Hematopoietic multipotent progenitor cell treated with erythropoietin and hydrocortisone succinate and interleukin-3 and kit ligand, for 4 days (in vitro differentiated cells): ENCODE measurements at regions not wholly inside any gene's neighbourhood (a gene's known extent, or its start where the extent isn't known, plus 50 kb on each side); places are given as distances from the start of the nearest gene placed in this dataset.

Source experiments
- DNase-seq: peaks from one replicate; pipeline ENCODE4 v3.0.0-alpha.2; 2015

DNA sequence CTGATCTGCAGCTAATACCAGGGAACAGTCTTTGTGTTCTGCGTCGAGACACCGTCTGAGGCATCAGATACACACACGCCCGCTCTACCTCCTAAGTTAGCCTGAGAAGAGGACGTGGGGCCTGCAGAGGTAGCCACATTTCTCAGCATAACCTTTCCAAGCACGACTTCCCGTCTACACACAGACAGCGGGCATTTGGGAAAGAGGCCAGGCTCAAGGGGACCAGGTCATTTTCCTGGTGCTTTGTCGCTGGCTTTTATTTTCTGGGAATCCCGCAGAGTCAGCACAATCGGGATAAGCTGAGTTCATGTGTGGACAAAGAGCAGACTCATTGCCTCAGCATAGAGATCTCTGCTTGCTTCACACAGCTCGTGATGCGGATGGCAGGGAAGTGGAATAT lies 72.5 kb upstream of the SMYD2 start:
- no peak for DNase-seq

DNA sequence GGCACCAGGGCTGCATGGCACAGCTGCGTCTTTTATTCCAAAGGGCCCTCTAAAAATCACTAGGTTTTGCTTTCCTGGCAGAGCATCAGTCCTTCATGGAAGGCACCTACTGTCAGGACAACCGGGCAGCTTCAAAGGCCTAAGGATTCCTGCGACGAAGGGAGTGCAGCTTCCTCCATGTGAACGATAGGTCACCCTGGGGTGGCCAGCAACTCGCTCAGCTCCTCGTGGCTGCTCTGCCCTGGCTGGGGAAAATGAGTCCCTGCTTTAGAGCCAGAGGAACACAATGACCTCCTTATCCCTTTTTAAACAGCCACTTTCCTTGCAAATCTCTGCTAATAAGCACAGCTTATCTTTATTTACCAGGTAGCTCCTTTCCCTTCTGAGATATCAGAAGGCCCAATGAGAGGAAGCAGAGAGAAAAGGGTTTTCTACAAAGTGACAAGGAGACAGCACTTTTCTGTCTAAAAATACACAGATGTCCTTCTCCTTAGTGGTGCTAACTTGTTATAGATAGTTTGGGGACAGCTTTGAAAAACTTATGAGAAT lies 71.6 kb upstream of the SMYD2 start:
- no peak for DNase-seq

DNA sequence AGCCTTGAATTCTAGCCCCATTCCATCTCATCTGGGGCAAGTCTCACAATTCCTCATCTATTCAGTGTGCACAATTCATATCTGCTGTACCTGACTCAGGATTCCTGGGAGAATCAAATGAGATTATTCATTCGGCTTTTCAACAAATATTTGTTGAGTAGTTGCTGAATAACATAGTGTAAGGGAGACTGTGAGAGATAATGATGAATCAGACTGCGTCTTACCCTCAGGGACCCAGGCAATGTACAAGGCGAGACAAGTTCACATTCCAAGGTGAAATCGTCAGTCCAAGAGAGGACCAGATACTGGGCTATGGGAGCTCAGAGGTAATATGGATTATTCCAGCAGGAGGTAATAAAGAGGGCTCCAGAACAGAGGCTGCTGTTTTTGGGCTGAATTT lies 67.8 kb upstream of the SMYD2 start:
- DNase-seq: no peak

DNA sequence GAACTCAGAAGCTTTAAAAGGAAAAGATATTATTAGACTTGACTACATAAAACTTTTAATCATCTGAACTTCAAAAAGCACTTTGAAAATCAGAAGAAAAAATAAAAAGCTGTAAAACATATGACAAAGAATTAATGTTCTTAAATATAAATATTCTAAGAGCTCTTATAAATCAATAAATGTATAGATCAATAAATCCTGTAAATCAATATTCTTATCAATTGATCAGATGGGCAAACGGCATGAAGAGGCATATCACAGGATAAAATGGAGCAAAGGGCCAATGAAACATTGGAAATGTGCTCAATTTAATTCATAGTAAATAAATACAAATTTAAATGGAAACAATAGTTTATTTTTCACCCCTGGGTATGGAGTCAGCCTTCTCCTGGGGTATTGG lies 66.1 kb upstream of the SMYD2 start:
- no peak for DNase-seq

DNA sequence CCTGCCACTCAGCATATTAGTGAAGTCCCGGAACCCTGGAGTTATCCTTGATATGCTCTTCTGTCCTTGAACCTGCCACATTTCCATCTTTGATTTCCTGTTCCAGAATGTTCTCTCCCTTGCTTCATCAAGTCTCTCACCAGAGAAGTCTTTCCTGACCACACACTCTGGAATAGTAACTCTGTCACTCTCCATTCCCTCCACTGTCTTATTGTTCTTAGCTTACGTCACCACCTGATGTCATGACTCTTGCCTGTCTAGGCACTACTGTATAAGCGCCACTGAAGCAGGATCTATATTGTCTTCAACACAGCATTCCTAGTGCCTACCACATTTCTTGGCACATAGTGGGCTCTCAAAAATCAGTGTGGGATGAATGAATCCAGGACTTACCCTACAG lies 65.4 kb upstream of the SMYD2 start:
- DNase-seq: no peak

DNA sequence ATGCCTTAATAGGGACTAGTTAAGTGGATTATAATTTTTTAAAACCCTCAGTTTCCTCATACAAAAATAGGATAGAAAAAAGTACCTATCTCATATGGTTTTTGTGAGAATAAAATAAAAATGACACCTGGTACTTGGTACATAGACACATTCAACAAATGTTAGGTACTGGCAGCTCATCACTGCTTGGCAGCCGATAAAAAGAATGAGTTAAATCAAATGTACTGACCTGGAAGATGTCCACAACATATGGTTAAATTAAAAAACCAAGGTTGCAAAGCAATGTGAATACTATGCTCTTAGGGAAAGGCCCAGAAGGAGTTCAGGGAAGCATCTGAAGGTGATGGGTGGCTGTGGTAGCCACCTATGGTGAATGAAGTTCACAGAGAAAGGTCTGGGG lies 64.9 kb upstream of the SMYD2 start:
- no peak for DNase-seq

DNA sequence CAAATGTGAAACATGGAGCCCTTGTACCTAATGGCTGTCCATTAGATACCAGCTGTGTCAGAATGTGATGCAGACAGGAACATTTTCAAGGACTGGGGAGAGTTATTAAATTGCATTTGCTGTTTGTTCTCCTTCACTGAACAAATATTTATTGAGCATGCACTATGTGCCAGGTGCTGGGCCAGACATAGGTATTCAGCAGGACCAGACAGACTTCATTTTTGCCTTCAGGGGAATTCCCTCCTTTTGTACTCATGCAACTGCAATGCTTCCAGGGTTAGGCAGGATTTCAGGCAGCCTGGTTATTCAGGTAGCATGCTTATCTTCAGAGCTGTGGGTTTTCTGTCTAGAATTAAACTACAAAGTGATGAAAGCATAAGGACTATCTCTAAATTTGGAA lies 64.2 kb upstream of the SMYD2 start:
- DNase-seq: no peak

DNA sequence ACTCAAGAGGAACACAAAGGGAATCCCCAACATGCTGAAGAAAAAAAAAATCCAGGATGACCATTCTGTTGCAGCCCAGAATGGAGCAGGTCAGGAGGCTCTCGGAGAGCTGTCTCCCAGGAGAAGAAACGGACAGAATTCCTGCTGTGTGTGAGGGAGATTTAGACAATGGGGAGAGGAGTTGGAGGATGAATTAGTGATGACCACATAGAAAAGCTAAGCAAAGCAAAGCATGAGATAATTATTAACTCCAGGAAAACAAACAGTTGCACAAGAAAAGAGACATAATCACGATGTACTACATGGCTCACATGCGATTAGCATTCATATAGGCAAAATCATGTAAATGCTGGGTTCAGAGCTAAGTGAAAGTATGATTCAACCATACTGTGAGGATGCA lies 61.1 kb upstream of the SMYD2 start:
- DNase-seq: no peak

DNA sequence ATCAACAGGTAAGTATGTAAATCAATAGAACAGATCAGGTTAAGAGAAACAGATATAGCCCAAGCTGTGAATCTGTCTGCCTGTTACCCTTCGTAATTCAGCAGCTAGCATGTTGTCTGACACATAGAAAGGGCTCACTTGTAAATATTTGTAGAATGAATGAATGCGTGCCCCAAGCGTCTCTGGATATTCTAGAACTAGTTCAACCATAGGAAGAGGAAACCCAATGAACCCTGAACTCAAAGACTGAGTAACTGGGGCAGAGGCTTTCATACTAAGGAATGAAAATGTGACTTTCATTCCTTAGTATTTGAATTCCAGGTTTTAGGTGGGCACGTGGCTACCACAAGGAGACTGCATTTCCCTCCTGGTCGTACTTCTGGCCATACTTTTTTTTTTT lies 60.1 kb upstream of the SMYD2 start:
- DNase-seq: no peak

DNA sequence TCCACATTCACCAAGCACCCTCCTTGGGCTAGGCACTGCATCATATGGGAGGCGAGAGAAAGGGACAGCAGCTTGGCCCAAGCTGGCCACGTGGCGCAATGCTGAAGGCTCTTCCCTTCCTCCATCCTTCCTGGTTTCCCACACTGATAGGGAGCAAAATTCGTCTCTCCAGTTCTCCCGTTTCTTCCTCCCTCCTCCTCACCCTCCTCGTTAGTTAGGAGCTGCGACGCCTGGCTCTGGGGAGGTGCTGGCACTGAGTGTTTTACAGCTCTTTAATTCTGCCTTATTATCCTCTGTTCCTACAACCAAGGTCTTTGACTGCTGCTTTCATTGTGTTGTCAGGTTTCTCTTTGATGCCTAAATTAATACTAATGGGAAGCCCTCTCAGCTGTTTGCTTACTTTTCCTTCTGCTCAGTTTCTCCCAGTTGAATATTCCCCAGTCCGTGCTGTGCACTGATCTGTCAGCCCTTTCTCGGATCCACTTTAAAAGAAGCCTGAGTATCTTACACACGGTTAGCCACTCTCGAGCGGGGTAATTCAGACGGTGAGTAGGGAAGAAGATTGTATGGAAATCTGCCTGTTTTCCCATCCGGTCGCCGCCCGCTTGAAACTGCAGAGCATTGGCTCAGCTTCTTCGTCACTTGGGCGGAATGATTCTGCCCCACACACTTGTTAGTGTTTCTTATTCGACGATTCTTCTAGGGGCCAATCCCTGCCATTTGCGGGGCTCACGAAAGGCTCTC lies 56.2 kb upstream of the SMYD2 start:
- no peak for DNase-seq

DNA sequence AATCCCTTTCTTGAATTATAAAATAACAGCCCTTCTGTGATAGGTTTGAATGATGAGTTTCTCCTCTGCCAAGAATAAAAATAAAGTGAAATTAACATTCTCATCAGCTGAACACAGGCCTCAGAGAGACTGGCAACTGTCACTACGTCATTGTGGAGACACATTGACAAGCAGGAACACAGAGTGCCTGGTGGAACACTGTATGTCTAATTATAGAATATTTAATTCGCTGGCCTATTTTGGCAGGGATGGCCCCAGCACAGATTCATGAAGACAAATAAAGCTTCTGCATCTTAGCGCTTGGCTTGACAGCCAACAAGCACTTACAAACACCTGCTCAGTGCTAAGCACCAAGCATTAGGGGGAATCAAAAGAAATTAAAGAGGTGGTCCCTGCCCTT lies 52.0 kb upstream of the SMYD2 start:
- DNase-seq: no peak

DNA sequence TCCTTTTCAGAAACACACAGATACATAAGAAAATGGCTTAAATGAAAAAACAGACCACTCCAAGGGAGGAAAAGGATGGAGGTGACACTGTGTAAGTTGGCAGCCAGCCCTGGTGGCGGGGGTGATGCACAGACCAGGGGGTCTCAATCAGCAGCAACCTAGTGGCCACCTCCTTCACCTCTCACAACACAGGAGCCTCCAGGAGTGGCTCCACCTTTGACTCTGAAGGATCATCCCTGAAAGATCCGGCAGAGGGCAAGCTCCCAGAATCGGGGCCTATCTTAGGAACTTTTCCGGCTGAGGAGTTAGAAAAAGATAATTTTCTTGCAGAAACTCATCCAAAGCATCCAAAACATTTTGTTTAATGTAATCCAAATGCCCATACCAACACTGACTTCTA lies 51.2 kb upstream of the SMYD2 start:
- DNase-seq: no peak
